Colonic mucosa (tissue), 4 donors: ENCODE measurements at regions not wholly inside any gene's neighbourhood (a gene's known extent, or its start where the extent isn't known, plus 50 kb on each side); places are given as distances from the start of the nearest gene placed in this dataset.

ENCODE experiments used
- DNase-seq: peaks from one replicate; pipeline ENCODE4 v3.0.0-alpha.2; 2020
- H3K27ac ChIP-seq: fragments of 200-600 bp; one replicate; pipeline ENCODE4 v1.8.0; 2021
- H3K27me3 ChIP-seq: fragments of 200-600 bp; one replicate; pipeline ENCODE4 v1.8.0; 2021
- H3K36me3 ChIP-seq: fragments of 200-600 bp; one replicate; pipeline ENCODE4 v1.8.0; 2021
- H3K4me1 ChIP-seq: fragments of 200-600 bp; one replicate; pipeline ENCODE4 v1.8.0; 2021; ENCODE audit warnings: mild to moderate bottlenecking
- H3K4me3 ChIP-seq: fragments of 200-600 bp; one replicate; pipeline ENCODE4 v1.8.0; 2021
- H3K9ac ChIP-seq, 2 donors: one replicate each; pipeline ENCODE4 v1.7.0; 2013; ENCODE audit warnings: control low read depth in 2 of 2, low read depth in 2 of 2, low read length in 2 of 2
- H3K9me3 ChIP-seq: fragments of 200-600 bp; one replicate; pipeline ENCODE4 v1.8.0; 2021
- CTCF ChIP-seq: fragments of 200-600 bp; IDR thresholded peaks from one replicate; pipeline ENCODE4 v1.8.0; 2022; ENCODE audit warnings: antibody characterized with exemption, mild to moderate bottlenecking
- intact Hi-C: fragments of 100-400 bp; cut with DNase I; formaldehyde crosslinking; loops from one replicate; pipeline ENCODE4 v1.14.1; 2022
- donor health status: healthy.
- donor health status: DM: no; HTN: no; CAD: no.
- donor health status: DM: no; HTN: no; CAD: no.

DNA sequence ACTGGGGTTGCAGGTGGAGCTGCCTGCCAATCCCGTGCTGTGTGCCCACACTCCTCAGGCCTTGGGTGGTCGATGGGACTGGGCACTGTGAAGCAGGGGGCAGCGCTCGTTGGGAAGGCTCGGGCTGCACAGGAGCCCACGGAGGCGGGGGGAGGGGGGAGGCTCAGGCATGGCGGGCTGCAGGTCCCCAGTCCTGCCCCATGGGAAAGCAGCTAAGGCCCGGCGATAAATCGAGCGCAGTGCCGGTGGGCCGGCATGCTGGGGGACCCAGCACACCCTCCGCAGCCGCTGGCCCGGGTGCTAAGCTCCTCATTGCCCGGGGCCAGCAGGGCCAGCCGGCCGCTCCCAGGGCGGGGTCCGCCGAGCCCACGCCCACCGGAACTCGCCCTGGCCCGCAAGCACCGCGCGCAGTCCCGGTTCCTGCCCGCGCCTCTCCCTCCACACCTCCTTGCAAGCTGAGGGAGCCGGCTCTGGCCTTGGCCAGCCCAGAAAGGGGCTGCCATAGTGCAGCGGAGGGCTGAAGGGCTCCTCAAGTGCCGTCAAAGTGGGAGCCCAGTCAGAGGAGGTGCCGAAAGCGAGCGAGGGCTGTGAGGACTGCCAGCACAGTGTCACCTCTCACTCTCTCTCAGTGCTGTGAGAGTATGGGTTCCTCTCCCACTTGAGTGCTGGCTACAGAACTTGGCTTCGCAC lies 1210.6 kb upstream of the NXPH2 start:
- Histone ChIP-seq H3K4me3 (no peak overlapping the region), H3K27me3 (no peaks in the 10 kb centered on the region), H3K36me3 (no peaks in the 10 kb centered on the region), H3K4me1 (no peaks in the 10 kb centered on the region), H3K9me3 (no peaks in the 10 kb centered on the region), H3K27ac (no peak overlapping the region), H3K9ac (no peak overlapping the region)
- no peak for DNase-seq
- intact Hi-C loops, result no loop called here
- no peak for TF ChIP-seq CTCF

GRCh38 chr2:139969323-139969722 lies 1189.1 kb upstream of the NXPH2 start:
- Histone ChIP-seq H3K4me1 (no peaks in the 10 kb centered on the region), H3K4me3 (no peak overlapping the region), H3K9ac (no peak overlapping the region), H3K9me3 (no peaks in the 10 kb centered on the region), H3K27me3 (no peaks in the 10 kb centered on the region), H3K27ac (no peak overlapping the region), H3K36me3 (no peaks in the 10 kb centered on the region)
- no peak for DNase-seq
- TF ChIP-seq CTCF, result no peak
- intact Hi-C loops, result no loop called here

- TF ChIP-seq CTCF, result no peak
- Histone ChIP-seq H3K4me3 (no peak overlapping the region), H3K4me1 (no peaks in the 10 kb centered on the region), H3K27ac (no peak overlapping the region), H3K27me3 (no peaks in the 10 kb centered on the region), H3K9me3 (no peaks in the 10 kb centered on the region), H3K36me3 (no peaks in the 10 kb centered on the region), H3K9ac (no peak overlapping the region)
- intact Hi-C loops, result no loop called here
- DNase-seq, result no peak
These were observed 1188.4 kb upstream of the NXPH2 start for GRCh38 chr2:139968588-139968987.

DNA sequence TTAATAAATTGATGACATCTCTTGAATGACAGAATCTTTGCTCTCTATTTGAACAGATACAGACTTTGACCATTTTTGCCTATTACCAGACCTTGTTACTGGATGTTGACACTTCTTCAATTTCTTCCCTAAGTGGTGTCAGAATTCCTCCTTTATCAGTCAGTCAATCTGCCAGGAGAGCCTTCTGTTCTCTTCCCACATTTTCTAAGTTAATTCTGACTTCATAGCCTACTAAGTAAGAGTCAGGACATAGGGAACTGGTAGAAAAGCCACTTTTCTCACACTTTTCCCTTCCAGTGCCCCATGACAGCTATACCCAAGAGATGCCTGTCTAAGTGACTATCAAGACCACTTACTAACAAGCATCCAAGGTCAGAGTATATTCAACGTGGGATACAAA lies 1187.5 kb upstream of the NXPH2 start:
- H3K36me3 ChIP-seq, result no peaks in the 10 kb centered on the region
- no peaks in the 10 kb centered on the region for H3K4me1 ChIP-seq
- intact Hi-C loops, result no loop called here
- no peak overlapping the region for H3K9ac ChIP-seq
- DNase-seq, result no peak
- H3K9me3 ChIP-seq, result no peaks in the 10 kb centered on the region
- no peak for TF ChIP-seq CTCF
- no peak overlapping the region for H3K27ac ChIP-seq
- H3K4me3 ChIP-seq, result no peak overlapping the region
- H3K27me3 ChIP-seq, result no peaks in the 10 kb centered on the region

DNA sequence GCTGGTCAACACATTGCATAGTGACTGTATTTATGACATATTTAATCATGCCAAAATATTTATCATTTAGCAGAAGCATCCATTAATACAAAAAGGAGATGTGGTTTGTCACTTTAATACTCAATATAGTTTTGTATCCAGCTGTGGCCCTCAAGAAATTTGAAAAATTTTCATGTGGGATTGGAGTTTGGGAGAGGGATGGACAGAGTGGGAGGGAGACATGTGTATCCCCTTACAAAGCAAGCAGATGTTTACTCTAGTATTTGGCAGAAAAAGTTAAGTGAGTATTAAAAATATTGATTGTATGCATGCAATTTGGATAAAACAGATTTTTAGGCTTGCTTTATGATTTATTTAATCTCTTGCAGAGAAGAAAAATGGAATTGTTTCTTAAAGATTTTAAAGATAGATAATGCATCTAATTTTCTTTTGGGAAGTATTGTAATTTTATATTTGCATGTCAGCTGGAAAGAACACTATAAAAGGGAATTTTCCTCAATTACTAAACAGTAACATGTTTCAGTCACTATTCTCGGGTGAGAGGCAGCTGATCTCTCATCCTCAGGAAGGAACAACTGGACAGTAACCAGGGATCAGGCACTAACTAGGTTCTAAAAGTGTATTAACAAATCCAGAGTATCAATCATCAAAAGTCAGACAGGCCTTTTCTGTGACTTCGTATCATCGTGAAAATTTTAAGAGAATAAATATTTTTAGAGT lies 1184.7 kb upstream of the NXPH2 start:
- Histone ChIP-seq H3K27ac (no peak overlapping the region), H3K27me3 (no peaks in the 10 kb centered on the region), H3K9me3 (no peaks in the 10 kb centered on the region), H3K4me3 (no peak overlapping the region), H3K9ac (no peak overlapping the region), H3K36me3 (no peaks in the 10 kb centered on the region), H3K4me1 (no peaks in the 10 kb centered on the region)
- intact Hi-C loops, result no loop called here
- no peak for TF ChIP-seq CTCF
- no peak for DNase-seq
